HG03175 (cell line): ENCODE measurements at regions not wholly inside any gene's neighbourhood (a gene's known extent, or its start where the extent isn't known, plus 50 kb on each side); places are given as distances from the start of the nearest gene placed in this dataset.

Experiments
- ATAC-seq: cut with Tn5 transposase; IDR thresholded peaks from one replicate; pipeline ENCODE4 v1.9.1; 2021; ENCODE audit warnings: mild to moderate bottlenecking, moderate library complexity; ENCODE audit not compliant: unreplicated experiment

DNA sequence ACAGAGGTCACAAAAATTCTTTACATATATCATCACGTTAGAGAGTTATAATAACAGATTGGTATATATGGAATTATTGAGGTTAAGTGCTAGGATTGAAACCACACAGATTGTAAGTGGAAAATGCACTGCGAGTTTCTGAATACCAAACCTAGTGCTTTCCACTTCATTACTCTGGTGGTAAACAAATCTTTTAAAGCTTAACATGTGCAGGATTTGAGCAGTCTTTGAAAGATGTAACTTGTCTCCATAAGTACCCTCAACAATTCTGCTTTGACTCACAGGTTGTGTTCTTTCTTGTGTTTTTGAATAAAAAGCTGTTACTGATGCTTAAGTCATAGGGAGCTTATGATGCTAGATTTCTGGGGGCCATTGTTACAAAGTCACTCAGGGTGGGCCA lies 314.7 kb upstream of the DACH1 start:
- ATAC-seq: no peak

DNA sequence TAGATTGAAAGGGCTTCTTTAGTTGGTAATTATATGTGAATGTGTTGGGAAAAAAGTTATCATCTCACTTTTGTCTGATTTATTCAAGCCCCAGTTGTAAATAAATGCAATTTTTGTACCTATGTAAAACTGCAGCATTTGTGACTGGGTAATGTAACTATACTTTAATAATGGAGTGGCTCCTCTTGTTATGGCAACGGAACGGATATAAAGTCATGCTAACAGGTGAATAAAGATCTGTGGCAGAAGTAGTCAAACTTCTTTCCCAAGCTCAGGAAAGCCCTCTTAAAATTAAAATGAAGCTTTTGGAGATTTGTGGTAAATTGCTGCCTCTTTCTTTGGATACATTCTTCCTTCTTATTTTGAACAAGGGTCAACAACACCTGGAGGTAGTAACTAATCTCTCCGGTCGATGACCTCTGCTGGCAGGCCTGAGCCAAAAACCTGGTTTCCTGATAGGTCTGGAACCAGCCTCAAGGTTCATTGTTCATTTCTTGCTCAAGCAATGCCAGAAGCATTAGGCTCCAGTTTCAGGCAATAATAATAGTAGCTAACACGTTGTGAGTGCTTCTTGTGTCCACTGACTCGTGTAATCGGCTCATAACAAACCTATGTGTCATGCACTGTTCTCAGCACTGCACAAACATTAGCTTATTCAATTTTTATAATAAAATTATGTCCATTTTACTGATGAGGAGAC lies 313.4 kb upstream of the DACH1 start:
- ATAC-seq: no peak

DNA sequence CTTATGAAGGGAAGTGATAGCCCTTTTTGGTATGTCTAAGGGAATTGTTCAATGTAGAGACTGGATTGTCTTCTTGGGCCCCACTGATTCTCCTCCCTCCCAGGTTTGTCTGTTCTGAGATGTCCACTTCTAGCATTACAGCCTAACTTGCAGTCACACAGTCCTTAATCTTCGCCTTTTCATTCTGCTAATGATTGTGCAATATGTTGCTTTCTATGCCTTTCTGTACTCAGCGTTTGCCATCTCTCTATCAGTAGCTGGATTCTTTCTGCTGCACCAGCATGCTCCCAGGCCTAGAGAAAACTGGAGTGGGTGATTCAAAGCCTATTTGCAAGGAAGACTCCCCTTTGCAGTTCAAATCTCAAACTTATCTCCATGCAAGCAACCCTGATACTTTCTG lies 307.5 kb upstream of the DACH1 start:
- ATAC-seq: no peak

DNA sequence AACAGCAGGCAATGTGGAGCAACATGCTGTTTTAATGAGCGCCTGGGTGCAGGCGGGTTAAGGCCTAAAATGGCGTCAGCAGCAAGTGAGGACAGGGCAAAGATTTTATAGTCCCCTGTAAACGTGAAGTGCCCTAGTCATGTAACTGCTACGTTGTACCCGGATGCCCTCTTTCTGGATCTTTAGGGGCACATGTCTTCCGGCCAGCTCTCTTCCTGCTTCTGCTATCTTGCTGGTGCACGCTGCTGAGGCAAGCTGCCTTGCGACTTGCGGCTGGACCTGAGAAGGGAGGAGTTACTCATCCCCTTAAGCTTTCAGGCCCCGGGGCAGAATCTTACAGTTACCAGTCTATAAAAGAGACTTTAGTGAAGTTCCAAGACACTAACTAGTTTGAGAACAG lies 303.6 kb upstream of the DACH1 start:
- no peak for ATAC-seq

DNA sequence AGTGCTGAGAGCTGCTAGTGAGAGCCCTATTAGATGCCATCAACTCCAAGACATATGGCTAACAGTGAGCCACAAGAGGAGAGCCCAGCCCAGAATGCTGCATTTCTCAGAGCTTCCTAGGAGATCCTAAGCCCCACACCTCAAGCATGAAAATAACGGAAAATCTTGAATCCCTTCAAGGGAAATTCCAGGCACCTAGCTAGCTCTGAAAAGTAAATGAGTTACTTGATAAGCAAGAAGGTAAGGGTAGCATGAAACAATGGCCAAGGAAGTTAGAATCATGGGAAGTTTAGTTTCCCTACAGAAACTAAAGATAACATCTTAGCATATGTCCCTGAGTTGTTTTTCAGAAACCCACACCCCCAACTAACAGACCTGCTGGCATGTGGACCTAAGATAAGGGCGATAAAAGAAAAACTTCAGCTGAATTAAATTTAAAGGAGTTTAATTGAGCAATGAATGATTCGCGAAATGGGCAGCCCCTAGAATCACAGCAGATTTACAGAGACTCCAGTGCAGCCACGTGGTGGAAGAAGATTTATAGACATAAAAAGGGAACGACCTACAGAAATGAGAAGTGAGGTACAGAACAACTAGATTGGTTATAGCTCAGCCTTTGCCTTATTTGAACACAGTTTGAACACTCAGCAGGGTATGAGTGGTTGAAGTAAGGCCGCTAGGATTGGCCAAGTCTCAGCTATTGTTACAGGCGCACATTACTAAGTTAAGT lies 301.3 kb upstream of the DACH1 start:
- ATAC-seq: no peak

DNA sequence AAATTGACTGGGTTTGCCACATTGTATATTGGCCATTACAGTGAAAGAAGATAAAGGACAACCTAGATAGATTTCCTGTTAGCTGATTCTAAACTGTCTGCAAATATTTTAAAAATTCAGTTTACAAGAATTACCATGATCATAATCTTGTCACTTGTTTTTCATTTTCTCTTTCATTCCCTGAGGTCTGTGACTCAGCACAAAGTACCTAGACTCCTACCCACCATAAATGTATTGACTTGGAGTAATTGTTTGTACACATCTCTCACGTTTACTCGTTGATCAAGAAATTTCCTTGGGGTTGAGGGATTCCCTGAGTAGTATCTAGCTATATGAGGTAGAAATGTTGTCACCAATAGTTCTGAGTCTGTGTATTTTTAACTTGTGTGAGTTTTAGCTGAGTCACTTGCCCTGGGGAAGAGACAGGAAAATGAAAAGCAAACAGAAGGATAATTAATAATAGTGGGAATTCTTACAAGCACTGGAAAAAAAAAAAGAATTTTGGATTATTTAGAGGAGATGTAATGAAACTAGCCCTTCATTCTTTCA lies 299.2 kb upstream of the DACH1 start:
- no peak for ATAC-seq

DNA sequence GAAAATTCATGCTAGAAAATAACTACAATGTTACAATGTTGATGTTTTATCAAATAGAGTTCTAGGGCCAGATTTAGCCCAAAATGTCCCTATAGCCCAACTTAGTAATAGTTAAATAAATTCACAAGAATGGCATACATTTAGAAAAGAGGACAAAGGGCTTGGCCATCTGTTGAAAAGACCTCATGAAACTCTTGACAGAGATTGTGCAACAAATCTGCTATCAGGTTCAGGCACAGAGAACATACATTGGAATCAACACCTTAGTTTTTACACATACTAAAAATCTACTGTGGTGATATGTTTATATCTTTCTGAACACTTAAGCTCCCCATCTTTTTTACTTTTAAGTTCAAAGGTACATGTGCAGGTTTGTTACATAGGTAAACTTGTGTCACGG lies 298.3 kb upstream of the DACH1 start:
- ATAC-seq: no peak

DNA sequence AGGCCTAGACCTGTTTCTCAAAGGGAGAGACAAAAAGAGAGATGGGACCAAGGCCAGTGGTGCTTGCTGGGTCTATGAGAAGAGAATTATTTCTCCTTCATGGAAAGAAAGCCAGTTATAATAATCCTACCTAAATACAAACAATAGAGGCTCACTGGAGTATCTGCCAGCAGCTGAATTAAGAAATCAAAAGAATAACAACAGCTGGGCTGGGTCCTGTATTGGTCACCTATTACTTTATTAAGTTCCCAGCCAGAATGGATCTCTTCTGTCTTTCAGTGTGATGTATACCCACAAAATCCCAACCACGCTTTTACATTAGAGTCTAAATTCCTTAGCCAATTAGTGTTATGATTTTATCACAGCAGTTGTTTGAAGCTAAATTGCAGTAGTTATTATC lies 297.8 kb upstream of the DACH1 start:
- no peak for ATAC-seq

DNA sequence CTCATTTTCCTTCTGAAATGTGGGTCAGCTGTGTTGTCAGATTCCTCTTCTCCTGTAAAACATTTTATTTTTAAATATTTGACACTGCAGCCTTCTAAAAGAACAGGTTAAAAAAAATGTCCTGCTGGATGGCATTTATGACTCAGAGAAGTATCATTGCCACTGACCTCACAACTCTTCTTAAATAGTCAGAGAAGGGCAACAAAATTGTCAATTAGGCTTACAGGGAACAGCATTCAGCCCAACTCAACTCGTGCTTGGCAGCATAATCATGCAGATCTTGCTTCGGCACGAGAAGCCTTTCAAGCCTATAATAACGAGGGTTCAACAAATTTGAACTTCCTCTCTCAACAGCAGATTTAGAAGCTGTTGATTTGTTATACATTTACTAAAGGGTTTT lies 296.7 kb upstream of the DACH1 start:
- no peak for ATAC-seq

DNA sequence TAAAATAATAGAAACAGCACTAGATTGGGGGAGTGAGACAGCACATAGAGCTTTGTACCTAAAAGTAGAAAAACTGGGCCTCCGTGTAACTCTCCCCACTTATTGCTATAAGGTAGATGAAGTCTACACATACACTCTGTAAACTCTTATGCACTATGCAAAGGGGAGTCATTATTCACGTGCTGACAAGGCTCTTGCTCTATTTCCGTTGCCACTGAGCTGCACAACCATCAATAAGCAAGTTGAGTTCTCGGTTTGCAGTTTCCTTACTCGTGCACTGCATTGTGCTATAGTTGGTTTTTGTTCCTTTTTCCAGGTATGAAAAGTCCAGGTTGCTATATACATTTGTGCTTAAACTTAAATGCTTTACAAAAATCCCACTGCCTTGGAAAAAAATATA lies 294.0 kb upstream of the DACH1 start:
- no peak for ATAC-seq

DNA sequence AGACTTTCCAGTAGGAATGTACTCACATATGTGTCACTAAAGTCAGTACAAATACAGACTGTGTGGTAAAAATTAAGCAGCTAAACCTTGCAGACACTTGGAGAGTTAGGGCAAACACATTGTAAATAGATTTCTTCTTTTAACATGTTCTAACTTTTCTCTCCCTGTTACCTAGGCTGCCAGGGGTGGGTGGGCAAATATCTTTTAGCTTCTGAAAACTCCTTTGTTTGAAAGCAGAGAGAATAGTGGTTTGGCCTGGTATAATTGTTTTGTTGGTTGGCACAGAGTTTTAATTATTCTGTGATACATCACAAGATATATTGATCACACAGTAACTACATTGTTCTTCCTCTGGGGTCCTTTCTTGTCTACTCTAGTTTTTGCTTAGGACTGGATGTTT lies 289.8 kb upstream of the DACH1 start:
- no peak for ATAC-seq

DNA sequence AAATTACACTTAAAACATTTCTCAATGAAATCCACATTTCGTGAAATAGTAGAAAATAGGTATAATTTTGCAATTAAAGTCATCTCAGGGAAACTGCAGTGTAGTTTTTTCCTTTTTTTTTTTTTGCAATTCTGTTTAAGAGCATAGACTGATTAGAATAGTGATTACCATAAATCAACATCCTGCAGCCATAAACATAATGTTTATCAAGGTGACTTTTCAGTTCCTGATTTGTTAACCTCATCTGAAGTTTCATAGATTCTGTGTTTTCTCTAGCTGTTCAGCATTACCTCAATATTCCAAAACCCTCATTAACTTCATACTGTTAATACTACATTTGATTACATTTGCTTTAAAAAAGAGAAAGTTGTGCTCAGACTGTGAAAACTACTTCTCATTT lies 286.3 kb upstream of the DACH1 start:
- no peak for ATAC-seq

DNA sequence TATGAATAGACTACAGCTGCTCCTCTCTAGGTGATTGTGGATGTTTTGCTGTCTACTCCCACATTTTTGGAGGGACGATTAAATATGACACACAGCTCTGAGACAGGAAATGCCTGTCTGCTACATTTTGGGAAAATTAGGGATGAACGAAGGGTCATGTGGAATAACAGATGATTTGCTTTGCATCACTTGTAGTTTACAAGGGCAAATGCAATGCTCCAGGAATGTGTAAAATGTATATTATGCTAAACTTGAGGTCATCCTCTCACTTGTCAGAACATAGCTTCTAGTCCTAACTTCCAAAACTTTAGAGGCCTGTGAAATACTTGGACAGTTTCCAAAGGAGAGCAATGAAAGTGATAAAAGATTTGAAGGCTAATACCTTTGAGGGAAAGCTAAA lies 284.2 kb upstream of the DACH1 start:
- no peak for ATAC-seq

DNA sequence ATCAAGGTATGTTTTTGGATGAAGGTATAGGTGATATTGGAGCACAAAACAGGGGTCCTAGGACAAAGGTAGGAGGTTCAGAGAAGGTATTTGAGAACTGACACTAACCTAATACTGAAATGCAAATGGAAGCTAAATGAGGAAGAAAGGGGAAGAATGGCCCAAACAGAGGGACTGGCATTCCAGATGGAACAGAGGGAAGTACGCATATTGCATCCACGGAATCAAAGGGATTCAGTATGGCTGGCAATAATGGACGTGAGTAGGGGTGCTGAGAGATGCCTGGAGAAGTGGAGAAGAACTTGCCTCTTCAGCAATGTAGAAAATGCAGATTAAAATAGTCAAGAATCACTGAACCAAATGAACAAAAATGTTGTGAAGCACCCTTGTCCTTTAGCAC lies 283.5 kb upstream of the DACH1 start:
- no peak for ATAC-seq

DNA sequence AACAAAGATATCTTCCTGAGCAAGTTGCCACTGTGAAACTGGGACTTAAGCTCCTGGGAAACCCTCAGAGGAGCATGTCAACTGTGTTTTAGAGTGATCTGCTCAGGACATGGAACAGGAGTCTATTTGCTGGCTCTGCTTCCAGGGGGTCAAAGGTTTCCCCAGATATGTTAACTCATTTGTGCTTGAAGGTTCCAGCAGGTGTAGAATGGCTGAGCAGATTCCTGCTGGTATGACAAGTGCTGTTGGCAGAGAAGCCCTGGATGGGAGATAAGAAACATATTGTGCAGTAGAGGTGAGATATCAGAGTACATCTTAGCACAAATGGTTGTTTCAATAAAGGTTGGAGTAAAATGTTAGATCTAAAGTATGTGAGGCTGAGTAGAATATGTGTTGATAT lies 282.7 kb upstream of the DACH1 start:
- no peak for ATAC-seq

DNA sequence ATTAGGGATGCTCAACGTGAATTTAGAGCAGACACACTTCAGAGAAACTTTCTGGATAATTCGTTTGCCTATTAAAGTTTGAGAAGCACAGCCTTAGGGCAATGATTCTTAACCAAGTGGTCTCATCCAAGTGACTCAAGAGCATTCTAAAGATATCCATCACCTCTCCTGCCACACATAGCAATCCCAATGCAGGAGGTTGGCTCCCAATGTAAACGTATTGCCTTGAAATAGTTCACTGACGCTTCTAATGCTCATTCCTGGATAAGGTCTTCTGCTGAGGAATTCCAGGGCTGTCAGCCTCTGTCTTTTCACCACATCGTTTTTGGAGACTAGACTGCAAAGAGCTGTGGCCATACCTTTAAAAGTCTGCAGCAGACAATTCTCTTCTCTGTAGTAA lies 279.8 kb upstream of the DACH1 start:
- ATAC-seq: no peak

DNA sequence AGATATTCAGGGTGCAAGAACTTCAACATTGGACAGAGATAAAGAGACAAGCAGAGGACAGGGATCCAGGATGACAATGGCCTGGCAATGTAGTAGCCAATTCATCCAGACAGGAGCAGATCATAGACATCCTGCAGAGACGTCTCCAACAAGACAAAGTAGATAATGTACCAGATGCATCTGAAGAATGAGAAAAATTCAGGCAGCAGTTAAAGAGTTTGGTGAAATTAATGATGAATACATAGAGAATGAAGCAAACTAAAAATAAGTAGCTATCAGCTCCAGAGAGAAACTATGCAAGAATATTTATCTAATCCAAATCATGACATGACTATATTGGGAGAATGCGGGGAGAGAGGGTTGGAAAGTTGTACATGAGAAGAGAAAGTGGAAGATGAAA lies 278.4 kb upstream of the DACH1 start:
- no peak for ATAC-seq

DNA sequence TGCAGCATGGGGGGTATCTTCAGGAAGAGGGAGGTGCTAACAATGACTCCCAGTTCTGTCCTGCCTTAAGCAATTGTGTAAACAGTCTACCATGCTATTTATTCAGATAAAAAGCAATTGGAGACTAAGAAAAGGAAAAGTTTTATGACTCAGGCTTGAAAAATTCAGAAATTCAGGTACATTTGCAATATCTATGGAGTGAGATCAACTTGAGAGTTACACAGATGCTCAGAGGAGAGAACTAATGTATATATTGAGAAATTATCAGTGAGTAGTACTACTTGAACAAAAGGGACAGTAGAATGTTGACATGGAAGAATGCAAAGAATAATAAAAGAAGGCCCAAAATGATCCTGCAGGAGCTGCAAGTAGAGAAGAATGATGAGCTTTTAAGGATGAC lies 277.6 kb upstream of the DACH1 start:
- ATAC-seq: no peak

DNA sequence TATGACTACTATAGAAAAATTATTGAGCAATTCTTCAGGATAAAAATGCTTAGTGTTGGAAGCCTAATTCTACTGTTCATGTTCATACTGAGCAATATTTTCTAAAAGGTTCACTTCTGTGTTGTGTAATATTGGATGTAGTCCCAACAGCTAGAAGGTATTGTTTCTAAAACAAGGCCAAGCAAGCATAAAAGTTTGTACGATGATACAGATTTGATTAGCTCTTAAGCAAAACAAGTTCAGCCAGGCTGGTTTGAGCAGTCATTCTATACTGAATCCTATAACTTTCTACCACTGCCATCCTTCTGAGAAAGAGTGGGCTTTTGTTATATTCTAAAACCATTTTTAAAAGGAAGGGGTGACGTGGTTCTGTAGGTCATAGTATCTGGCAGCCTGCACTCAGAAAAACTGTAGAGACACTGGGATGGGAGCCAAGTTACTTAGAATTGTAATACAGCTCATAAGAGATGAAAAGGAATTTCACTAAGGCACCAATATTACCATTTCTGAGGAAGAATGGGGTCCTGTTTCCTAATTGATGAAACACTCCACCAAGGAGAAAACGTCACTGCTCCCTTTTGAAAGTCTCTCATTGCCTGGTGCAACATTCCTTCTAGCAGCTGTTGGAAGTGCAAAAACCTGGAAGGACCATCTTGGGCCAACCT lies 275.0 kb upstream of the DACH1 start:
- ATAC-seq: no peak

DNA sequence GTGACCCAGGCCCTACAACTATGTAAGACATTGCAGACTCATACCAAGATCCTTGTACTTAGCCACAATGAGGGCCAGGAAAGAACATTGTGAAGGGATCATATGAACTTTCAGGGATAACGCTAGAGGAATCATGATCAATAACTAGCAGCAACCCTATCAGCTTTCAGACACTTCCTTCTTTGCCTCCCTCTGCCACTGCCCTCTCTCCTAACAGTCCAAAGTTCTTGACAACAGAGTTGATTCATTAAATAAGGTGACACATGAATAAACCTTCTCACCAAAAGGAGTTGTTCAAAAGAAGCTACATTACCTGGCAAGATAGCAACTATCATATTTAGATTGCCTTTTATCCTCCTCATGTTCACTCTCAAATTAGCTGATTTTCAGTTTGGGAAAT lies 272.2 kb upstream of the DACH1 start:
- ATAC-seq: no peak

DNA sequence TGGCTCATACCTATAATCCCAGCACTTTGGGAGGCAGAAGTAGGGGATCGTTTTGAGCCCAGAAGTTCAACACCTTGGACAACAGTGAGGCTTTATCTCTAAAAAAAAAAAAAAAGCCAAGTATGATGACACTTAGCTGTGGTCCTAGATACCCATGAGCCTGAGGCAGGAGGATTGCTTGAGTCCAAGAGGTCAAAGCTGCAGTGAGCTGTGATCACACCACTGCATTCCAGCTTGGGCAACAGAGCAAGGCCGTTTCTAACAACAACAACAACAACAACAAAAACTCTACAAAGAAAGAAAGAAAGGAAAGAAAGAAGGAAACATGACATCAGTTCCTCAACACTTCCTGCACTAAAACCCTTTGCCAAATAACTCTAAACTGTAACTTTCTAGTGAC lies 265.1 kb upstream of the DACH1 start:
- ATAC-seq: no peak

DNA sequence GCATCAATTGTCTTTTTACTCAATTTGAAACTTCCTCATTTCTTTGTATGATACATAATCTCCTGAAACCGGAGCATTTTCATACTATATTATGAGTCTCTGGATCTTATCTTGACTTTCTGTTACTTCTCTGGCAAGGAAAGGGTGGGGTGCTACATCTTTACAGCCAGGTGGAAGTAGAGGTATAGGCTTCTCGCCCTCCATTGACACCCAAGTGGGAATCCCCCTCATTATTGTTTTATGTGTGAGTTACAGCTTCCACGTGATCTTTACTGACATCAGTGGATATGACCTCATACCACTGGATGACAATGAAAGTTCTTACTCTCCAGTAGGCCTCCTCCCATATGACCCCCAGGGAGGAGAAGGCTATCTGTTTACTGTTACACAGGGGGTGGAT lies 262.1 kb upstream of the DACH1 start:
- ATAC-seq: no peak
